ENCODE measurements at regions not wholly inside any gene's neighbourhood (a gene's known extent, or its start where the extent isn't known, plus 50 kb on each side); places are given as distances from the start of the nearest gene placed in this dataset.
A peak's percentile ranks its signal among the peaks of the same experiment; 100 is the strongest.

- no peaks in the 10 kb centered on the region for H3K27me3 ChIP-seq
- H3K27ac ChIP-seq = no peak overlapping the region
- intact Hi-C loops (cut with DNase I) = no loop called here
- H3K4me3 ChIP-seq = no peak overlapping the region
- no peaks in the 10 kb centered on the region for H3K4me1 ChIP-seq
- DNase-seq (no peak), ATAC-seq (no peak)
- TF ChIP-seq POLR2A (IDR thresholded peaks at IDR 0.05) (no peak), CTCF (IDR thresholded peaks at IDR 0.05) (no peak)
- no peaks in the 10 kb centered on the region for H3K9me3 ChIP-seq
- H3K36me3 ChIP-seq = no peaks in the 10 kb centered on the region
These were observed 528.2 kb downstream of the ZIC1 start for GRCh38 chr3:147937341-147937740.

- WGBS, 4 donors = 84 to 89% (median 88%) methylated on average over 2 of the region's 2 CpGs
- H3K36me3 ChIP-seq = no peaks in the 10 kb centered on the region
- ATAC-seq (no peak), DNase-seq (no peak)
- no peaks in the 10 kb centered on the region for H3K27me3 ChIP-seq
- H3K9me3 ChIP-seq = no peaks in the 10 kb centered on the region
- intact Hi-C loops (cut with DNase I) = no loop called here
- H3K27ac ChIP-seq = no peak overlapping the region
- TF ChIP-seq CTCF (IDR thresholded peaks at IDR 0.05) (no peak), POLR2A (IDR thresholded peaks at IDR 0.05) (no peak)
- H3K4me1 ChIP-seq = no peaks in the 10 kb centered on the region
- no peak overlapping the region for H3K4me3 ChIP-seq
These were observed 528.7 kb downstream of the ZIC1 start for GRCh38 chr3:147937891-147938290.

GRCh38 chr3:147939425-147939824 lies 530.3 kb downstream of the ZIC1 start:
- Histone ChIP-seq H3K4me1 (no peaks in the 10 kb centered on the region), H3K36me3 (no peaks in the 10 kb centered on the region), H3K9me3 (no peaks in the 10 kb centered on the region), H3K27ac (peak overlapping the region in 1 of 12 donors; percentile 19), H3K4me3 (peak overlapping the region in 6 of 12 donors; percentile 18 to 50 (median 26)), H3K27me3 (no peaks in the 10 kb centered on the region)
- TF ChIP-seq POLR2A (IDR thresholded peaks at IDR 0.05) = no peak
- no peak for TF ChIP-seq CTCF (IDR thresholded peaks at IDR 0.05)
- DNase-seq = no peak
- 75 to 81% (median 79%) methylated on average over 2 of the region's 2 CpGs for WGBS, 4 donors
- no peak for ATAC-seq
- intact Hi-C loops (cut with DNase I) = no loop called here

GRCh38 chr3:147939839-147940238 lies 530.7 kb downstream of the ZIC1 start:
- ATAC-seq = peak in 1 of 4 donors; percentile 51
- Histone ChIP-seq H3K4me3 (peak overlapping the region in 7 of 12 donors; percentile 18 to 50 (median 27)), H3K27ac (peak overlapping the region in 3 of 12 donors; percentile 16 to 25 (median 19)), H3K9me3 (no peaks in the 10 kb centered on the region), H3K27me3 (no peaks in the 10 kb centered on the region), H3K4me1 (no peaks in the 10 kb centered on the region), H3K36me3 (no peaks in the 10 kb centered on the region)
- intact Hi-C loops (cut with DNase I) = no loop called here
- 22 to 32% (median 29%) methylated on average over 7 of the region's 7 CpGs for WGBS, 4 donors
- TF ChIP-seq CTCF (IDR thresholded peaks at IDR 0.05) (no peak), POLR2A (IDR thresholded peaks at IDR 0.05) (no peak)
- peak in 1 of 5 donors; percentile 28 for DNase-seq
